ENCODE measurements at regions not wholly inside any gene's neighbourhood (a gene's known extent, or its start where the extent isn't known, plus 50 kb on each side); places are given as distances from the start of the nearest gene placed in this dataset.

DNA sequence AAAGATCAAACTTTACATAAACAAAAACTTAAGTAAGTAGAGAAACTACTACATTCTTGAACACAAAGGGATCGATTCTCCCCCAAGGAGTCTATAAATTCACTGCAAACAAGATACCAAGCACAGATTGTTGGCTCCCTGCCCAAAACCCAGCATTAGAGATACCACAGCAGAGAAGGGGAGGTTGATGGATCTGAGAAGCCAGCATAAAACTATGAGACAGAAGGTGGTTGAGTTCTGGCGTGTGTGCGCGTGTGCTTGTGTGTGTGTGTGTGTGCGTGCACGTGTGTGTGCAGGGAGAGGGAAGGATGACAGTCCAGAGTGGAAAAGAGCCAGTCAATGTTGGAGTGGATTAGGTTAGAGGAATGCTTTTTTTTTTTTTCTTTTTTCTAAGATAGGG, 143.2 kb upstream of the PRR20G start:
- TF ChIP-seq POLR2A (IDR thresholded peaks at IDR 0.05) (no peak), EP300 (IDR thresholded peaks at IDR 0.05) (no peak)
- TF ChIP-seq, protein P1, sequence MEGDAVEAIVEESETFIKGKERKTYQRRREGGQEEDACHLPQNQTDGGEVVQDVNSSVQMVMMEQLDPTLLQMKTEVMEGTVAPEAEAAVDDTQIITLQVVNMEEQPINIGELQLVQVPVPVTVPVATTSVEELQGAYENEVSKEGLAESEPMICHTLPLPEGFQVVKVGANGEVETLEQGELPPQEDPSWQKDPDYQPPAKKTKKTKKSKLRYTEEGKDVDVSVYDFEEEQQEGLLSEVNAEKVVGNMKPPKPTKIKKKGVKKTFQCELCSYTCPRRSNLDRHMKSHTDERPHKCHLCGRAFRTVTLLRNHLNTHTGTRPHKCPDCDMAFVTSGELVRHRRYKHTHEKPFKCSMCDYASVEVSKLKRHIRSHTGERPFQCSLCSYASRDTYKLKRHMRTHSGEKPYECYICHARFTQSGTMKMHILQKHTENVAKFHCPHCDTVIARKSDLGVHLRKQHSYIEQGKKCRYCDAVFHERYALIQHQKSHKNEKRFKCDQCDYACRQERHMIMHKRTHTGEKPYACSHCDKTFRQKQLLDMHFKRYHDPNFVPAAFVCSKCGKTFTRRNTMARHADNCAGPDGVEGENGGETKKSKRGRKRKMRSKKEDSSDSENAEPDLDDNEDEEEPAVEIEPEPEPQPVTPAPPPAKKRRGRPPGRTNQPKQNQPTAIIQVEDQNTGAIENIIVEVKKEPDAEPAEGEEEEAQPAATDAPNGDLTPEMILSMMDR (IDR thresholded peaks at IDR 0.05) = no peak

Data from ovary (tissue), 3 donors.